GM19023 (cell line): ENCODE measurements at regions not wholly inside any gene's neighbourhood (a gene's known extent, or its start where the extent isn't known, plus 50 kb on each side); places are given as distances from the start of the nearest gene placed in this dataset.

ENCODE experiments used
- ATAC-seq: cut with Tn5 transposase; IDR thresholded peaks from one replicate; pipeline ENCODE4 v1.9.1; 2021; ENCODE audit warnings: mild to moderate bottlenecking, moderate library complexity; ENCODE audit not compliant: unreplicated experiment

DNA sequence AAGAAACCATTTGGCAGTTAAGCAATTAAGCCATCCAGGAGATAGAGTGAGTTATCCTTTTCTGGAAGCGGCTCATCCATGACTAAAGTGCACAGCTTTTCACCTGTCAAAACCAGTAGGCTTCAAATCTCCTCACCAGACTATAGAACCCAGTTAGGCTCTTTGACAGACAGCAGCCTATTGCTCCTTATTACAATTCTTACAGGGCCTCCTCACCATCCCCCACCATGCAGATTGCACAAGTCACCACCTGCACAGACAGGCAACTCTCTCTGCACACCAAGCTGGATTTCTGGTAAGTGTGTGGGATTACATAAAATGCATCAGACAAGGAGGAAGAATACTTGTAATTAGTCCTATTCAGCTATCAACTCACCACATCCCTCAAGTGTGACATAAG lies 301.6 kb downstream of the SNX13 start:
- no peak for ATAC-seq

DNA sequence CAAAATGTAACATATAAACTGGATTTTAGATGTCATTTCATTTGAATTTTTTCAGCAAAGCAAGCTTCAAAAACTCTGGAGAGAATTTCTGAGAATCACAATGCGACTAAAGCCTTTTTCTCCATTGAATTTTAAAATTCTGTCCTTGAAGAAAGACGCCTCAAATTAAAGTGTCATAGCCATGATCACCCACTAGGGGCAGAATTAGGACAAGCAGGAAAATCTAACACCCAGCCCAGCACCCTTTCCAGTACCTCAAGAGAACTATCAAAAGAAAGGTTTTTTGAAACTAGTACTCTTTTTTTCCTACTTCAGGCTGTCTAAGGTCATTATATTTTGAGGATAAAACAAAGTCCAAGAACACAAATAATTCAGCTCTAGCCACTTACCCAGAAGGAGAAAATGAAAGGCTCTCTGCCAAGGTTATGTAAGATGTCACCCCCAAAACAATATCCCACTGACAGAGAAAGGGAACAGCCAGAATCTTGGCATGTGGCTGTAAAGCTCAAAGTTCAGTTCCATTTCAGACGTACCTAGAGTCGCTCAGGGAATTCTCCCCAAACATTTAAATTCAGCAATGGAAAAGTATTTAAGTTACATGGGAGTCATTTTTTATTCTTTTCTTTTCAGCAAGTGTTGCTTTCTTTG lies 299.4 kb downstream of the SNX13 start:
- ATAC-seq, result no peak

DNA sequence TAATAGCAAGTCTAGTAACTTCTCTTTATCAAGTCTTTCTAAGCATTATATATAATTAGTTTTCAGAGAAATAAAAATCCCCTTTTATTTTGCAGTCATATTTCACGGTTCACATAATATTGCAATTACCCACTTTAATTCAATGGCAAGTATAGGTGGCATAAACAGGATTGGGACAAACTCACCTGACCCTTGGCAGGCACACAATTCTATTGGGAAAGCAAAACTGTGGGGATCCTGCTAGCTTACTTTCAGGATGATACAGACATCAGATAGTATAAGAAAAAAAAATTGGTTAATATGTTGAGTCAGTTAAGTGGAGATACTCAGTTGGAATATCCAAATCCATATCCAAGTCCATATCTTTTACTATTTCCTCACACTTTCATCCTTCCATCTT lies 294.8 kb downstream of the SNX13 start:
- no peak for ATAC-seq

DNA sequence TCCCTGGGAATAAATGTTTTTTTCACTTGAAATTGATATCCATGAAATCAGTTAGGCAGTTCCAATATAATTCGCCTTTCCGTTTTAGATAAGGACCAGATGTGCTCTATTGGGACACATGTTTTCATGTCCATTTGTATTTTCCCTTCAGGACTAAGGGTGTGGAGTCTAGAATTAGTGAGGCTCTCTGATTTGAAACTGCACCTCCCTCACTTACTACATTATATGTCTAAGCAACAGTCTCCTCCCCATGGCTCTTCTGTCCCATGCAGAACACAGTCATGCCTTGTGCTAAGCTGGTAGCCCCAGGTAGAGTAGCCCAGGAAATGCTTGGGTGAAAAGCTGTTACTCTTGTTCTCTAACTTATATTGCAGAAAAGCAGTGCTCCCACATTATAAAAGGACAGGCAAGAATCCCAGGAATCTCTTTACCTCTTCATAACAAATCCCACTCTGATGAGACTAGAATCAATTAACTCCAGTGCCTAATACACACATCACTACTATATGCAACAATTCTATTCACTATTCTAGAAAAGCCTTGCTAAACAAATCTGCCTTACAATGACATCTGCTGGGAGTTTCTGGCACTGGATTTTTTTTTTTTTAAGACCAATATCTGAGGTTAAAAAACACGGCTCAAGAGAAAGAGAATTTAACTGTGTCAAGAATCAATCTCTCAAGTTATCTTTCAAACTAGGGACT lies 293.9 kb downstream of the SNX13 start:
- no peak for ATAC-seq

DNA sequence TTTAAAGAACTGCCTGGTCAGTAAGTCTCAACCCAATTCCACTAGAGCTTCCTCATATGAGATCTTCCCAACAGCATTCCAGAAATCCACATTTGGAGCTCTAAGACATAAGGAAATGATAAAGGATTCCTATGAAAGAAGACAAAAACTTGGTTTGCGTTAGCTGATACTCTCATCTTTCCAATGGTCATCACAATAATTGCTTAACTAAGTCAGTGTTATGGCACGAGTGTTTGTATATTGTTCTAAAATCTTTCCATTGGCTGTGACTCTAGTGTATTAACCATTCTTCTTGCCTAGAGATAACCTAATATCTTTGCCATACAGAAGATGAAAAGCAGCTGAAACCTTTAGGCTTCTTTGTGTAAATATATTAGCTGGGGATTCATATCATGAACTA lies 289.0 kb downstream of the SNX13 start:
- ATAC-seq, result no peak

DNA sequence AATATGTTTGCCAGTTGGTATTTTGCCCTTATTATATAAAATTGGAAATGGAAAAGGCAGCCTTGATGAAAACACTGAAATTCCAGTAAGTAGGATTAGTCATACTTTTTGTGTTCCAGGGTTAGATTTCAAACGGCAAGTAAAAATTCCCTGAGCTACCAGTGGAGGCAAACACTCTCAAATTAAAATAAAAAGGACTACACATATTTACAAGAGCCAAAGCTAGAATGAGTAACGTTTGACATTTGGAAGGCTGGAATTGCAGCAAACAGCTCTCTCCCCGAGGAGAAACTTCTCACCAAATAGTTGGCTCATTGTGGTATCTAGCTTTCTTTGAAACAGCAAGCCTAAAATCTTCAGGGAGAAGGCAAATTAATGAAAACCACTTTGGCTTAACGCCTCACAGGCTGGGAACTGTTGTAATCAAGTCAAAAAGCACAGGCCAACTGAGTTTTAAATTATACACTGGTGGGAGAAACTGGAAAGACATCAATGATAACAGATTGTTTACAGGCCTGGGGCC lies 288.4 kb downstream of the SNX13 start:
- ATAC-seq, result no peak

DNA sequence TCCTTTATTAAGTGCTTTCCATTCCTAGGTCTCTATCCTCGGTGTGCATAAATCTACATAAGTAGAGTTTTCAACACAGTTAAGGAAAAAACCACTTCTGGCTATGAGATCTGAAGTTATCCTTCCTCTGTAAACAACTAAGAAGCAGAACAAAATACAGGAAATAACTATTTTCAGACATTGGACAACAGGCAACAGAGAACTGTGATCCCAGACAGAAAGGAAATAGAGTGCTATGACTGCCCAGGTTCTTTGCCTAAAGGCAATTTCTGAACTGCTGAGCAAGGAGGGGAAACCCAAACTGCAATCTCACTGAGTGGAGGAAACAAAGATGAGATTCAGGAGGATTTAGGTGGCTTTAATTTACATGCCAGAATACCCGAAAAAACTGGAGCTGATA lies 285.4 kb downstream of the SNX13 start:
- no peak for ATAC-seq

DNA sequence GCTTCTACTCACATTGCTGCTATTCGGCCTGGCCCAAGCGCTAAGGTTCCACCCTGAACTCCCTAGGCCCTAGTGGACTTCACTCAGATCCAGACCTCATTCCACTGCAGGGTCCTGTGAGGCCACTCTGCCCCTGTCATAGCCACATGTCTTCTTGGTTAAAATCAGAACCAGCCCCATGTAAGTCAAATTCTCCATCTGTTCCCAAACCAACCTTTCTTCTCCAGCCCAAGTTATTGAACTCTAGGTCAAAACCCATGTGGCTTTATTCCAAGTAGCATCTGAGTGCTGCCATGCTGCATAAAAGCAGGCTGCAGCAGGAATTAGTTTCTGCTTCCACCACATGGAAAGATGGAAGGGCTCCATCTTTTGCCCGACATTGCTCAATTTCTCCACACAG lies 281.2 kb downstream of the SNX13 start:
- ATAC-seq, result no peak

DNA sequence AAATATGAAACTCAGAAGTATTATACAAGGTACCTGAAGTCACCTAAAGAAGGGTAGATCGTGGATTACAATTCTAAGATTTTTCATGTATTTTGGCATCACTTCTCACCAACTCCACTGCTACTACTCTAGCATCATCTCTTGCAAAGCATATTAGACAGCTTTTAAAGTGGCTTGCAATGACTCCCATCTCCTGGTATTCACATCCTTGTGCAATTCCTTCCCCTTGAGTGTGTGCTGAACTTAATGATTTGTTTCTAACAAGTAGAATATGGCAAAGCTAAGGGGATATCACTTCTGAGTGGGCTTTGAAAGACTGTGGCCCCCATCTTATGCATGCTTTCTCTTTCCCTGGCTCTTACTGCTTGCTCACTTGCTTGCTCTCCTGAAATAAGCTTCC lies 280.2 kb downstream of the SNX13 start:
- ATAC-seq, result no peak

DNA sequence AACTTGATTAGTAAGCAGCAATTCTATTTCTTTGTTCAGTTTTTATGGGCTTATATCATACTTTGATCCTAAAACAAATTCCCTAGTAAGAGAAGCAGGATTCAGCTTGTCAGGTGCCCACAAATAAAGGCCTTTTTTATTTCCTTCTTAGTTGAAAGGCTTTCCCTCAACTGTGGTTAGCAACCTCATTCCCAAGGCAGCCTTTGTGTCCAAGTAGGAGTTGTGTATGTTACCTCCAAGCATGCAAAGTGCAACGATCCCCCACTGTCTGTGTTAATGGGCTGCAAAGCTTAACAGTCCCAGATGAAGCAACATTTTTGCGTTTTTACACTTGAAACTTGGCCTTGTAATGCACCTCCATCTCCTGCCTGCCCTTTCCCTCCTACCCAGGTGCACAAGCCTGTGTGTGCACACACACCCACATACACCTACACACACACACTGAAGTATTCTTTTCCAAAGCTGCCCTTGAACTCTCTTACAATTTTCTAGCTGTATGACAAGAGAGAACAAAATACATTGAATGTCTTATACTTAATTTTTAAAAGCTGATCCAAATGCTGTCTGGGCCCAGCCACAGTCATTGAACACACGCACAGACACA lies 278.2 kb downstream of the SNX13 start:
- no peak for ATAC-seq

DNA sequence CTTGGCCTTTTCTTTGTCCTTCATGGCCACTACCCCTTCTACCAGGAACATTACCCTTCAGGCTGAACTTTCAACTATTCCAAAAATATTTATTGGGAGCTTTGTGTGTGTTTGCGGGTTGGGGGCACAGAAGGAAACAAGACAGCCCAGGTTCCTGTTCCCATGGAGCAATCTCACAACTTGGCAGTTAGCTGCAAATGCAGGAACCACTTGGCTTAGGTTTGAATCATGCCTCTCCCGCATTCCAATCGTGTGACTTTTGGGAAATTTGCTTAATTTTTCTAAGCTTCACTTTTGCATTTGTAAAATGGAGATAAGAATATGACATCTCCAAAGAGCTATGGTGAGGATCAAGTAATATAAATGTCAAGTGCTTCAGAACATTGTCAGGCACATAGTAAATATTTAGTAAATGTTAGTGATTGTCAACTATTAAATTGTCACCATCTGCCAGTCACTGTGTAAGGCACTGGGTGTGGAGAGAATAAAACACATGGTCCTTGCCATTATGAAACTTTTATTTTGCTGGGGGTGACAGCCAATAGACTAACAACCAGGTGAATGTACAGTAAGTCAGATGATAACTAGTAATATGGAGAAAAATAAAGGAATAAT lies 277.1 kb downstream of the SNX13 start:
- ATAC-seq, result no peak

DNA sequence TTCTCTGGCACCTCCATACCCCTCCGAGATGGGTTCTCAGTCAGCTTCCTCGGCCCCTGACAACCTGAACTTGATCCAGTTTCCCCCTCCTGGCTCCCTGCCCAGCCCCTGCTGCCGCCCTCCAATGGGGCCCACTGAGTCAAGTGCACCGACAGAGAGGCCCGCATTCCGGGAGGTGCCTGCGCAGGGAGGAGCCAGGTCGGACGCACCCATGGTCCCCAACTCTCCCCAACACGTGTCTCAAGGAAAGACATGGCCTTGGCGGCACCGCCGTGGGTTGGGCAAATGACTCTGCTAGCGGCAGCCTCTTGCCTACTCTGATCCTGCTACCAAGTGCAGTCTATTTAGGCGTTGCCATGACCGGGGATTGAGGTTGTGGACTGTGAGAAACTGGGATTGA lies 275.3 kb downstream of the SNX13 start:
- no peak for ATAC-seq

DNA sequence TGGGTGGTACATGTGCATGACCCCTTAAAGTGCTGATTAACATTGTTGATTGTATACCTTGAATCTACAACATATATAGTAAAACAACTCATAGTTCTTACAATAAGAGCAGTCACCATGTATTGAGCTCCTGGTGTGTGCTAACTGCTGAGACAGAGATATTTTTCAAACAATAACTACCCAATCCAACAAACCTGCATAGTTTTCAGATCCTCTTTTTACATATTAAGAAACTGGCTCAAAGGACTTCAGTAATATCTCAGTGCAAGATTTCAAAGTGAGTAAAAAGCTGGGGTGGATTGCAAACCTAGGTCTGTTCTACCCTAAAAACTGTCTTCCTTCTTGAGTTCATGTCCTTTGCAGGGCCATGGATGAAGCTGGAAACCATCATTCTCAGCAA lies 272.2 kb downstream of the SNX13 start:
- no peak for ATAC-seq

DNA sequence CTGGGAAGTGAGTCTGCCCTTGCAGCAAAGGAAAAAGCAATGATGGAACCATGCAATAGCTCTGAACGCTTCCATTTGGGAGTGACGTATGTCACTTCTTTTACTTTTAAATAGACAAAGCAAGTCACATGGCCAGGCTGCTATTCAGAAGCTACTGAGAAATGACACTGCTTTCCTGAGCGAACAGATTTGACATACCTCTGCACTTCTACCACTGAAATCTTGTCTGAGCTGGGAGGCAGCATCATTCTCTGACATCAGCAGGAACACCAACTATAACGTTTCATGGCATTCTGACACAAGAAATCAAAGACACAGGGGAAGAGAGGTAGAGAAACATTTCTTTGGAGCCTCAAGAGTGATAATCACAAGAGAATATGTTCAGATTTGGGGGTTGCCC lies 271.1 kb downstream of the SNX13 start:
- no peak for ATAC-seq

DNA sequence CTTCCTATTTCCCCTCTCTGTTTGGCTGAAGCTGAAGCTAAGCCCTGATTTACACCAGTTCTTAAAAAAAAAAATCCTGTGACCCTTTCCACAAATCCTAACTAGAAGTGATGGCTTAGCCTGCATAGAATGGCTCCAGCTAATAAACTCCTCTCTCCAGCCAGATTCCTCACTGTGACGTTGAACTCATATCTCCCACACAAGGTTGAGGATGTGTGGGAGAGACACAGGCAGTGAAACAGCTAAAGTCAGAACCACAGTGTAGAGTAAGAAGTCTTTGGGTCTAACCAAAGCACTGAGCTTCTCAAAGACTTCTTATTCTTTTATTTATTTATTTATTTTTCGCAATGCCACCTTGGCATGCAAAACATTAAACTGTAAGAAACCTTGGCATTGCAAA lies 268.3 kb downstream of the SNX13 start:
- ATAC-seq, result no peak

DNA sequence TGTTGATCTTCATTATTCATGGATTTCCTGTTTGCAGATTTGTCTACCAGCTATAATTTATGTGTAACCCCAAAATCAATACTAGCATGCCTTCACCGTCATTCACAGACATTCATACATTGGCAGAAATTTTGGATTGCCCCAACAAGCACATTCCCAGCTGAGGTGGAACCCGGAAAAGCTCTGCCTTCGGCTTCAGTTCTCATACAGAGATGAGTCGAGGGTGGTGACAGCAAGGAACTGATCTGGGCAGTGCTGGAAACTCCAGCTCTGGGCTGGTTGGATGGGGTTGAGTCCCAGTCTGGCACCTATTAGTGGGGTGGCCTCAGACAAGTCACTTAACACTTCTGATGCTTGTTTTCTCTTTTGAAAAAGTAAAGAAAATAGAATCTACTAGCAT lies 267.5 kb downstream of the SNX13 start:
- ATAC-seq, result no peak

DNA sequence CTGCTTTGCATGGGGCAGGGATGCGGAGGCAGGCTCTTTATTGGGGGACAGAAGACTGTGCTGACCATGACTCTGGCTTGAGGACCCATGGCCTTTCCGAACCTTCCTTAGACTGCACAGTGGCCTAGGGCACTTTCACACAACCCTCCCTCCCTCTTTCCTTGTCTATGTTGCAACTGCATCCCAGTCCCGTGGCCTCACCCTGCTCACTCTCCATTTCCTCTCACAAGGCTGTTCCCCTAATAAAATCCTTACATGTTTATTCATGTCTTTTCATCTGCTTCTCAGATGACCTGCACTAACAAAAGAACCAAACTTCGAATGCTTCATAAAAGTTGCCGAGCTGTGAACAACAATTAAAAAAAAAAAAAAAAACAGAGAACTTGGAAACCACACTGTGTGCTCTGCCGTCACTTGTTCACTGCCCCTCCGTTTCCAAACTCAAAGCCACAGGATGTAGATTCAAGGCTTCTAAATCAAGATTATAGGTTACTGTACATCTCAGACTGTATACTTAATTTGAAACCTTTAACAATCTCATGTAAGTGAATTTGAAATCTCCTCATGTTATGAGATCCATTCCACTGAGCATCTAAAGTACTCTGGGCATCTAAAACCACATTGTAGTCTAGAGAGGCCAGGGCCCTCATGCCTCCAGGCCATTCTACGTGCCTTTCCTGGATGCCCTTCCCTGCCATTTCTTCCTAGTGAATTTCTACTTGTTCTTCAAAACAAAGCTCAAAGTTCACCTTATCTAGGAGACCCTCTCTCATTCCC lies 265.9 kb downstream of the SNX13 start:
- no peak for ATAC-seq

DNA sequence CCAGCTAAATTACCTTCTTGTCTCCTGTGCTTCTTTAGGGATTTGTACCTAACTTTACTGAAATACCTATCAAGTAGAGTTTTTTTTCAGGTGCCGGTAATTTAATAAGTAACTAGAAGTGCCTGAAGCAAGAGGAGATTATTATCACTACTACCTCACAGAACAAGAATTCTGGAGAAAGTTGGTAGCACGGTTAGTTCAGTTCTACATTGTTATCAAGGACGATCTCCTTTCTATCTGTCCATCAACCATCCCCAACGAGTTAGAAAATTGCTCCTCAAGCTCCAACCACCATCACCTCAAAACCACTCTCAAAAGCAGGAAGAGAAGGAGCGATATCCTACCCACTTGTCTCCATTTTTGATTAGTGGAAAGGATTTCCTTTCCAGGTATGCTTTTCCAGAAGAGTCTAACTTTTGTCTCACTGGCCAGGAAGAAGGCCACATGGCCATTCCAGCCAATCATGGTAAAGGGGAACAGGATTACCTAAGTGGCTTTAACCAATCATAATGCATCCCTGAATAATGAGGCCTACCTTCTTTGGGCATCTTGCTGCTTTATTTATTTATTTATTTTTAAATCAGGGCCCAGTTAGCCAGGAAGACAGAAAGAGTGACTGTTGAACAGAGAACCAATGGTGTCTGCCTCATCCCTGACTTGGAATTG lies 265.2 kb downstream of the SNX13 start:
- no peak for ATAC-seq

DNA sequence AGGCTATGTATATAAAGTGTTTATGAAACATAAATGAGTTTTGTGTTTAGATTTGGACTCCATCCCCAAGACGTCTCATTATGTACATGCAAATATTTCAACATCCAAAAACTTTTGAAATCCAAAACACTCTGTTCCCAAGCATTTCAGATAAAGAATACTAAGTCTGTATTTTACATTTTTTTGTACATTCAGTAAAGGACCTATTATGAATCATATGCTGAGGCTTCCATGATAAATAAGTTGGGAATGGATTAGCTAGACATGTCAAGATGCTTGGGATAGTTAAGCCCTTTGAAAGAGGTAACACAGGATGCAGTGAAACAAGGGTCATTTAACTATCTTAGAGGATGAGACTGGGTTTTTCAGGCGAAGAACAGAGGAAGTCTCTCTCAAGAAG lies 262.9 kb downstream of the SNX13 start:
- ATAC-seq, result no peak

DNA sequence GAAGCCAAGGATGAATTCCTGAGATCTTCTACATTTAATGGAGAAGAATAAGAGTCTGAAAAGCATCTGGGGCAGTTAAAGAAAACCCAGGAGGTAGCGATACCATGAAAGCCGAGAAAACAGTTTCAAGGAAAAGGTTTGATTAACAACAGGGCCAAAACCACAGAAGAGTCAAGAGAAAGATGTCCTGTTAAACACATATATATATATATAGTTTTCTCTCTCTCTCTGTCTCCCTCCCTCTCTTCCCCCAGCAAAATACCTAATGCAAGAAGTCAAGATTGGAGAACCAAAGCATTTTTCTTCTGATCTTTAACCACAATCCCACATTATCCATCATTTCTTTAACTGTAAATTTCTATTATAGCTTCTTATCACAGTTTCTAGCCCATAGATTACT lies 261.4 kb downstream of the SNX13 start:
- no peak for ATAC-seq

DNA sequence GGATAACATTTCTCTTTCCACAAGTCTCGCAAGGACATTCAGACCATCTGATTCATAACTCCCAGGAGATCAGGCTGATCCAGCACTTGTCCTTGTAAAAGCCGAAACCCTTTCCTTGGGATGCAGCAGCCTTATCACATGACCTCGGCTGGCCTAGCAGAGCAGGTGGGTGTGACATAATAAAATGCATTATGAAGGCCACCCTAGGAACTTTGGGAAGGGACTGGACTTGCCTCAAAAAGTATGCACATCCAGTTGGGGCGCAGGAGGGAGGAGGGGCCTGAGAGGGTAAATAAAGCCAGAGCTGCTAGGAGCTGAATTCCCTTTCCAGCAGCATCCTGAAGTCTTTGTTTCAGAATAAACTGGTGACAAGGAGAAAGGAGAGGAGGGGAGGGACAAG lies 260.8 kb downstream of the SNX13 start:
- no peak for ATAC-seq
